B cell (primary cell): ENCODE measurements at regions not wholly inside any gene's neighbourhood (a gene's known extent, or its start where the extent isn't known, plus 50 kb on each side); places are given as distances from the start of the nearest gene placed in this dataset.

Source experiments
- CTCF ChIP-seq: fragments of 200-600 bp; IDR thresholded peaks from one replicate; pipeline ENCODE4 v1.8.0; 2022; ENCODE audit warnings: antibody characterized with exemption, mild to moderate bottlenecking
- EZH2 ChIP-seq: IDR thresholded peaks from 2 replicates; pipeline ENCODE4 v1.6.1; 2012; ENCODE audit warnings: borderline replicate concordance, low read depth, mild to moderate bottlenecking, moderate library complexity, low read length; ENCODE audit not compliant: insufficient read depth, poor library complexity, severe bottlenecking

- no peak for TF ChIP-seq CTCF
- no peak for TF ChIP-seq EZH2
These were observed 464.2 kb downstream of the EBF1 start for GRCh38 chr5:158635565-158635964.
